ENCODE measurements at regions not wholly inside any gene's neighbourhood (a gene's known extent, or its start where the extent isn't known, plus 50 kb on each side); places are given as distances from the start of the nearest gene placed in this dataset.

DNA sequence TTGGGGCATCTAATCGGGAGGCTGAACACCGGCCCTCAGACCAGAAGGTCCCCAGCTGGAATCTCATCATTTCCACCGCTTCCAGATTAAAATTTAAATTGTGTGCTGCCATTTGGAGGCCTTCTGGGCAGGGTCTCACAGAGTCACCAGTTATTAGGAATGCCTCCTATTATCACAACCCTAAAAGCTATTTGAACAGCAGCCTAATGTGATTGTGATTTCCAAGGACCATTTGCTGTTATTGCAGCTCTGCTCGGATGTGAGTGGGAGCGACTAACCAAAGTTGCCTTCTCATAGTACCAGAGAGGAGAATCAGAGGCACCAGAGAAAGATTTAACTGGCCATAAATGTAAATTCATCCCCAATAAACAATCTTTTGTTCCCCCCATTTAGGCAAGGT lies 277.3 kb downstream of the RNF144B start:
- TF ChIP-seq POLR2A (IDR thresholded peaks at IDR 0.05; ENCODE audit: low read depth) (no peak), EP300 (IDR thresholded peaks at IDR 0.05) (no peak)
- TF ChIP-seq, protein P1, sequence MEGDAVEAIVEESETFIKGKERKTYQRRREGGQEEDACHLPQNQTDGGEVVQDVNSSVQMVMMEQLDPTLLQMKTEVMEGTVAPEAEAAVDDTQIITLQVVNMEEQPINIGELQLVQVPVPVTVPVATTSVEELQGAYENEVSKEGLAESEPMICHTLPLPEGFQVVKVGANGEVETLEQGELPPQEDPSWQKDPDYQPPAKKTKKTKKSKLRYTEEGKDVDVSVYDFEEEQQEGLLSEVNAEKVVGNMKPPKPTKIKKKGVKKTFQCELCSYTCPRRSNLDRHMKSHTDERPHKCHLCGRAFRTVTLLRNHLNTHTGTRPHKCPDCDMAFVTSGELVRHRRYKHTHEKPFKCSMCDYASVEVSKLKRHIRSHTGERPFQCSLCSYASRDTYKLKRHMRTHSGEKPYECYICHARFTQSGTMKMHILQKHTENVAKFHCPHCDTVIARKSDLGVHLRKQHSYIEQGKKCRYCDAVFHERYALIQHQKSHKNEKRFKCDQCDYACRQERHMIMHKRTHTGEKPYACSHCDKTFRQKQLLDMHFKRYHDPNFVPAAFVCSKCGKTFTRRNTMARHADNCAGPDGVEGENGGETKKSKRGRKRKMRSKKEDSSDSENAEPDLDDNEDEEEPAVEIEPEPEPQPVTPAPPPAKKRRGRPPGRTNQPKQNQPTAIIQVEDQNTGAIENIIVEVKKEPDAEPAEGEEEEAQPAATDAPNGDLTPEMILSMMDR (IDR thresholded peaks at IDR 0.05): no peak

Measured in esophagus muscularis mucosa (tissue), 4 donors.